Hindlimb muscle (tissue), 1 donor: ENCODE measurements at regions not wholly inside any gene's neighbourhood (a gene's known extent, or its start where the extent isn't known, plus 50 kb on each side); places are given as distances from the start of the nearest gene placed in this dataset.
"Not testable (repeated sequence)": the region's sequence is repeated elsewhere in the genome, so short reads cannot be mapped to it uniquely, and the experiment has no call there.

Source experiments
- DNase-seq: peaks from one replicate; pipeline ENCODE4 v3.0.0-alpha.2; 2013

DNA sequence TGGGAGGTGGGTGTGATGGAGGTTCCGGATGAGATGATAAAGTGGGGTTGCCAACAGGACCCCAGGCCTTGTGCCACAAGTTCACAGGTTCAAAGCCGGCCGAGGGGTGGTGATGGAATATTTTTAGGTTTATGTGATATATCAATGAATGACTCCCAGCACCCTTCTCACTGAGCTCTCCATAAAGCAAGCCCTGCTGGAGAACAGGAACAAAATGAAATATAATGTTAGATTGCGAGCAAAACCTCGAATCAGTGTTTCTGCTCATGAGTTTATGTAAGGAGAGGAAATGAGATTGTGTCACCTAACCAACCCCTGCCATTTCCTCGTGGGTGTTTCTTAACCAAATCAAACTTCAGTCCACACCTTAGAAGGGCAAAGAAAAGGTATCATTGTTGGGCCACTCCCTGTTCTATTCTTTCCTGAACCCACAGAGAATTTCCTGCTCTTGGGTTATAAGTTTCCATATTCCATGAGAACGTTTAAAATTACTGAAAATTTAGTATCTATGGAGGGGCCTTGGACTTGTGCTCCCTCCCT is 192.2 kb upstream of the EXOC2 start:
- no peak for DNase-seq

DNA sequence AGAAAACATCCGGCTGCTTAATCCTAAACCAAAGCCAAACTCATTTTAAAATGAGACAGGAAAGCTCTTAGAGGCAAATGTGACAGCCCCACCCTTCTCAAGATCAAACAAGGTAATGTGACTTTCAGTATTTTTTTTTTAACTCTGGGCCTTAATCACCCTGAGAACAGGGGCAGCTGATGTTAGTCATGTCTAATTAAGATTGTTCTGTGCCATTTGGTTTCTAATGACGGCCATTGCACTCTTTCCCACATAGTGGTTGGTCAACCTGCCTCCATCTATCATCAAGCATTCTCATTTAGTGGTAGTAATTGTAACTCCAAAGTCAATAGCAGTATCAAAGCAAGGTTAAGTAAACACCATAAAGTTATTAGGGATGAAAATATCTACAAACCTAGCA is 191.6 kb upstream of the EXOC2 start:
- no peak for DNase-seq

DNA sequence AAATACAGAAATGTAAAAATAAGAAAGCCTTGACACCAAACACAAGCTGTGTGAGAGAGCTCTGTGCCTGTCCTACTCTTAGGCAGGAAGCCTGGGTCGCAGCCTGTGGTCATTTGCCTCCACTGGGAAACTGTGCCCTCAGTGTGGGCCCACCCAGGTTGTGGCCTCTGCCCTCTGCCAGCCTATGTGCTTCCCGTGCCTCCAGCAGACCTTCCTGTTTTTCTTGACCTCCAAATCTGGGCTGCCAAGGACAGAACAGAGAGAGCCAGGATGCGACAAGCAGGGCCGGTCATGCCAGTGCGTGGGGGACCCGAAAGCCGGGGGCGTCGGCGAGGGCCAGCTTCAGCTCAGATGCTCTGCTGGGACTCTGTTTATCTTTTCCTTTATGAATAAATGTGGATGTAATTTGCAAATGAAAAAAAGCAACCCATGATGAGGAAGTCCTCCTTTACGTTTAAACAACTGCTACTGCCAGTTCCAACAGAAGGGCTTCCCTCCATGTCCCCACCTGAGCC is 189.2 kb upstream of the EXOC2 start:
- no peak for DNase-seq

- no peak for DNase-seq
Observed at GRCh38 chr6:878179-878578, 185.2 kb upstream of the EXOC2 start.

DNA sequence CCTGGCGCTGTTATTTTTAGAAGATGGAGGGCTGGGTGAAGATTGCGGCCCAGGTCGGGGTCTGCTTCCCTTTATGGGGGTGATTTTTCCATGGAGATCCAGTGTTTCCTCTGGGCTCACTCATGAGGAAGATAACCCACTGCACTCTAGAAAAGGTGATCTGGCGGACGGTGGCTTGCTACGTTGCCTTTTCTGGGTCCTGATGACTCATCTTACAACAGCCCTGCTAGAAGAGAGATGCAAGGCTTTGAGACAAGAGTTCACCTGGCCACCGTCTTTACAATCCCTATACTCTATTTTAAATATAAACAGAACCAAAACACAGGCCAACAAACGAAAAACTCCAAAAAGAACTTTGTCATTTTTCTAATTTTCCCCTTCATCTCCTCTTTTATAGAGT is 182.1 kb upstream of the EXOC2 start:
- DNase-seq = no peak

- no peak for DNase-seq
Observed at GRCh38 chr6:872570-873125, 179.7 kb upstream of the EXOC2 start.

DNA sequence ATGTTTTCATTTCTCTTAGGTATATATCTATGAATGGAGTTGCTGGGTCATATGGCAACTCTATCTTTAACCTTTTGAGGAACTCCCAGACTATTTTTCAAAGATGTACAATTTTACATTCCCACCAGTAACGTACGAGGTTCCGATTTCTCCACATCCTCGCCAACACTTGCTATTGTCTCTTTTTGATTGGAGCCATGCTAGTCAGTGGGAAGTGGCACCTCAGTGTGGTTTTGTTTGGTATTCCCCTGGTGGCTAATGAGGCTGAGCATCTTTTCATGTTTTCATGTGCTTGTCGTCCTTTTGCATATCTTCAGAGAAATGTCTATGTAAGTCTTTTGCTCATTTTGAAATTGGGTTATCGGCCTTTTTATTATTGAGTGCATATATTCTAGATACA is 178.6 kb upstream of the EXOC2 start:
- no peak for DNase-seq

DNA sequence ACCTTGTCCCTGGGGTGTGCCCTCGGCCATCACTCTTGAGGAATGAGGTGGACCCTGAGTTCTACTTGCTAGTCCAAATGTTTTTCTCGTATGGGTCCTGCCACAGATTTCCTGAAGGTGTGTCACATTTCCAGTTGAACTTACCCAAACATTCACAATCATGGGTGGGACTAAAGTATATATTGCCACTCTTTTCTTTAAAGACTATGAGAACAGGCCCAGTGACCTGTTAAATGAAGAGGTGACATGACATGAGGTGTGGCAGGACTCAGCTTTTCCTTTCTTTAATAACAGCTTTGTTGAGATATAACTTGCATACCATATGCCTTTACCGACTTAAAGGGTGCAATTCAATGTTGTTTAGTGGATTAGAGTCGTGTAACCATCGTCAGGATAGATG is 177.2 kb upstream of the EXOC2 start:
- DNase-seq = no peak

DNA sequence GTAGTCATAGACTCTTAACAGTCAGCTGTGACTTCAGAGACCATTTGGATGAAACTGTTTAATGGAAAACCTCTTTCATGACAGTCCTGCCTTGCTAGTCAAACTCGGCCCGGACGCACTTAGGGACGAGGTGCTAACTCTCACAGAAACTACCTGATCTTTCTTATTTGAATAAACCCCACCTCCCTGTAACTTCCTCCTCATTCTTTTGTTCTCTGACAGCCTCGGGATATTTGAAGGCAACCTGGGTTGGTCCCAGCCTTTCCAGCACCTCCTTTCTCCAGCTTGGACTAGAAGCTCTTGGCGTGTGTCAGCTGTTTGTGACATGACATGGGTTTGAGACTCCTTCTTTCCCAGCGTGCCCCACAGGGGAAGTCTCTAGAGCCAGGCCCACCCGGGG is 175.3 kb upstream of the EXOC2 start:
- no peak for DNase-seq

DNA sequence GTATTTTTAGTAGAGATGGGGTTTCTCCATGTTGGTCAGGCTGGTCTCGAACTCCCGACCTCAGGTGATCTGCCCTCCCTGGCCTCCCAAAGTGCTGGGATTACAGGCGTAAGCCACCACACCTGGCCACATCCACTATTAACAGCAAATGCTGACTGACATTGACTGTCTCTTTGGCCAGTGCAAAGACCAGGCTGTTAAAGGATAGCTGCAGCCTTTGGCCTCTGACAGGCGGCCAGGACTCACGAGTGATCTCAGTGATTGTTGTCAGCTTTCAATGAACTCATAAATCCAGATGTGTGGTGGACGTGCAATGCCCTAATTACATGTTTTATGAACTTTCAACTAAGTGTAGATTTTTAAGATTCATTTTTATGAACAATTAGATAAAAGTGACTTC is 174.4 kb upstream of the EXOC2 start:
- DNase-seq = no peak

- DNase-seq = no peak
Observed at GRCh38 chr6:866316-866715, 173.4 kb upstream of the EXOC2 start.

- DNase-seq = no peak
Observed at GRCh38 chr6:865846-866245, 172.9 kb upstream of the EXOC2 start.

DNA sequence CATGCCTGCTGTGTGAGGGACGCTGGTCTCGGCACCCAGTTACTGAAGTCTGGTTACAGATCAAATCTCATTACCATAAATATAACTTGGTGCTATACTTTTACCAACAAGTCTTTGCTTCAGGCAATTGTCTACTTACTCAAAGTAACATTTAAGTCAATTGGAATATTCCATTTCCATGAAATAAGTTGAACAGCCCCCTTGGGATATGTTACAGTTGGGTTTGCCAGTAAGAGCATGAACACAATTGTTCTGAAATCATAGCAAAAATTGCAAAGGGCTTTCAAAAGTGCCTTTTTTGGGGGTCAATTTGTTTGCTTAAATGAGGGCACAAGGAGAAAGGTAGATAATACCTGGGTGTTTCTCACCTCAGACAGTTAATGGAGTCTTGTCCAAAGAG is 170.9 kb upstream of the EXOC2 start:
- no peak for DNase-seq

- DNase-seq = not testable (repeated sequence)
Observed at GRCh38 chr6:863127-863526, 170.2 kb upstream of the EXOC2 start.

GRCh38 chr6:859936-860335 is 167.0 kb upstream of the EXOC2 start:
- no peak for DNase-seq

DNA sequence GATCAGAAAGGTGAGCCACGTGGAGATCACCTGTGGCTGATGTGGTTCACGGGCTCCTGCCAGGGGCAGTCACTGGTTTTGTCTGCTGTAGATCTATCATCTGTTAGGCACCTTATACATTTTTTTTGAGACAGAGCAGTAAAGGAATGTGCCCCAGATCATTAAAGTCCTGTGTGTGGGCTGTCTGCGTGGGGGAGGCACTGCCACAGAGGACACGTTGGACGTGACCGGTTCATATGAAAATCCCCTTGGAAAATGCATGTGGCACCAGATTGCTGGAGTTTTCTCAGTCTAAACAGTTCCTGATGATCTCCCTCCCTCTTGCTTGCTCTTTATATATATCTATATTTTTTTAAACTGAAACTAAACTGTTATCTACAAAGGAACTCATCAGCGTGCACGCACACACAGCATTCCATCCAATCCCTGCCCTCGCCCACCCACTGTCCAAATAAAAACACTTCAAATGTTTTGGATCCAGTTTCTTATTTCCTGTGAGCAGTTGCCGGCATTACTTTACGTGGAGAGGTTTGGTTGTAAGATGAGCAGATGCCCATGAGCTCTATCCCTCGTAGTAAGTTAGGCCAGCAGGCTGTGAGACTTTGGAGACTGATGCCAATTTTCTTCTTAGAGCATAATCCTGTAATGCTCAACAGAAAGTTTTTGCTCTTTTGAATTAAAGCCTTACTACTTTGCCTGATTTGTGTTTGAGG is 161.6 kb upstream of the EXOC2 start:
- no peak for DNase-seq

- DNase-seq = not testable (repeated sequence)
Observed at GRCh38 chr6:852216-852615, 159.3 kb upstream of the EXOC2 start.

DNA sequence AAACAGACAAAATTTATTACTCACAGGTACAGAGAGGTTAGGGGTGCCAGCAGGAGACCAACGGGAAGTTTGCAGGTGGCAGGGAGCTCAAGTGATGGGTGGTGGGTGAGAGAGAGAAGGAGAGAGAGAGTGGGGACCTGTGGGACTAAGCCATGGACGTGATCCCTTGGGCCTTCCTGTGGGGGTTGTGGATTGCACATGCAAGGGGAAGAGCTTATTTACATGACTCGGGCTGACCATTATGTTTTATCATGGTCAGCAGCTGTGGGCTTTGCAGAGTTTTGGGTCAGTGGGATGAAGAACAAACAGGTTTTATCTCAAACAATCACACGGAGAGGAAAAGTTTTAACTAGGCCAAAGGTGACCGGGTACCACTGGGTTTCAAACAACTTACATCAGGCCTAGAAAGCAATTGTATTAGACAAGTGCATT is 156.2 kb upstream of the EXOC2 start:
- DNase-seq = no peak

GRCh38 chr6:845566-845965 is 152.6 kb upstream of the EXOC2 start:
- DNase-seq = no peak

DNA sequence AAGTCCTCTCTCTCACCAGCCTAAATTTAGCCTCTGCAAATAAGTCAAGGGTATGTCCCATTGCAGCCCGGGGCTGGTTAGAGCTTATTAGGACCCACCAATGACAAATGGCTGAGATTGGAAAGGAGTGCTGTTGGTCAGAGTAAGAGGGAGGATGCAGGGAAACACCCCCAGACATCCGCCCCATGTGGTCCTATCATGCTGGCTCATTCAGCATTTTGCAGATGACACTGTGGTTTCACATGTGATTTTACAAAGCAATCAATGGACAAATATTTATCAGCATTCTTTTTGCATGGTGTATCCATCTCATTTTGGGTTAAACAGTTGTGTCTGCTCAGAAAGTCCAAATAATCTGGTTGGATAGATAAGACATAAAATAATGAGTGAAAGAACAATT is 152.2 kb upstream of the EXOC2 start:
- no peak for DNase-seq

DNA sequence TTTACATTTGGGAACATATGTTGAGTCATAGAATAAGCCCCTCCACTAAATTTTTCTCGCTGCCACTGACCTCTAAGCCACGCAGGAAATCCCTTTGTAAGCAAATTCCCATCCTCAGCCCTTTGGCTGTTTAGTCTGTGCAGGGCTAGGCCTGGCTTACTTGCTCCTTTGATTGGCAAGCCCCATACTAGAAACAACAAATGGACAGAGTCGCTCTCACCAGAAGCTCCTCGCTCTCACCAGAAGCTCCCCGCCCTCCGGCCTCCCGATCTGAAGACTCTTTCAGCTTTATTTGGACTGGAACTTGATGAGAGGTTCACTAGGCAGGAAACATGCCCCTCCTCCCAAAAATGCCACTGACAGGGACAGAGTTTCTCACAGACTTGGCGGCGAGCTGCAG is 149.2 kb upstream of the EXOC2 start:
- no peak for DNase-seq

- DNase-seq = no peak
Observed at GRCh38 chr6:841569-841968, 148.6 kb upstream of the EXOC2 start.

- DNase-seq = no peak
Observed at GRCh38 chr6:839201-839600, 146.3 kb upstream of the EXOC2 start.

DNA sequence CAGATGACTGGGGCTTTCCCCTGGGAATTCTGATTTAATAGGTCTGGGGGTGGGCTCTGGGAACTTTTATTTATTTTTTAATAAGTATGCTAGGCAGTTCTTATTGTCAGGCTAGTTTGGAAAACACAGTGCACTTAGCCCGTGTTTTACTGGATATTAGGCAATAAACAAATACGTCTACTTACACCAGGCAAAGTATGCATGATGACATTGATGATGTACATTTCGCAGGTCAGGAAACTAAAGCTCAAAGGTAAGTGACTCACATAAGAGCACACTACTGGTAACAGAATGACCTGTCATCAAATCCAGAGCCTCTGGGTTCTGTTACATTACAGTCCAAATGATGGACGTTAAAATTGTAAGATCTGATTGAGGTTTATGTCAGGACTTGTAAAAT is 144.4 kb upstream of the EXOC2 start:
- DNase-seq = no peak
